NCI-H2227 (cell line): ENCODE measurements at regions not wholly inside any gene's neighbourhood (a gene's known extent, or its start where the extent isn't known, plus 50 kb on each side); places are given as distances from the start of the nearest gene placed in this dataset.
"Not testable (repeated sequence)": the region's sequence is repeated elsewhere in the genome, so short reads cannot be mapped to it uniquely, and the experiment has no call there.

Source experiments
- DNase-seq: peaks from one replicate; lab custom pipeline; 2025; ENCODE audit not compliant: unreplicated experiment; lab: John Stamatoyannopoulos, UW

DNA sequence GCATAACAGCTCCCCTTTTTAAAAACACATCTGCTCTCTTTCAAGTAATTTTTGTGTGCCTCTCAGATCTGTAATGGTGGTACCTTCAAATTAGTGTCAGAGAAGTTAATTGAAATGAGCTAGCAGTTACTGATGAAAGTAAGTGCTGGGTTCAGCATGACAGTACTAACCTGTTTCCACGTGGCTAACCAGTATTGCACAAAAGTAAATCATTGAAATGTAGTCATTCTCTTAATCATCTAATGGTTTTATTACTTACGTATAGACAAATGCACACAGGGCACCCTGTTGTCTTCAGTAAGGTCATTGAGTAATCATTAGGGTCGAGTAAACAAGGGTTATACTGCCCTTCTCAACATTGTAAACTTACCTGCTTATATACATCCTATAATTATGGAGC lies 157.8 kb upstream of the PRR16 start:
- DNase-seq = no peak

DNA sequence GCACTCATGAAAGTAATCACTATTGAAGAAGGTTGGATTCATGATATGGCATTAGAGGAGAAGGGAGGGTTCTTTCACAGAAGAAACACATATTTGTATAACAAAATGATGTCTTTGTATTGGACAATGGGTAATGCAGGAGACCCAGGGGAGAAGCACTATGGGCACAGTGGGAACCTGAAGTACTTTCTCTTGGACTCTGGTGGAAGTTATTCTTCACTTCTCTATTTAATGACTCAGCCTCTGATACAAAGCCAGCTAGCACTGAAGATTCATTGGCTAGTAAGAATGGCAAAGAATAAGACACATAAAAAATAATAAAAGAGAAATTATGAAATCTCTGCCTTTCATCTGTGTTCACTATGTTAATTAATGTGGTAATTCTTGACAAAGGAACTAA lies 149.9 kb upstream of the PRR16 start:
- DNase-seq = no peak

DNA sequence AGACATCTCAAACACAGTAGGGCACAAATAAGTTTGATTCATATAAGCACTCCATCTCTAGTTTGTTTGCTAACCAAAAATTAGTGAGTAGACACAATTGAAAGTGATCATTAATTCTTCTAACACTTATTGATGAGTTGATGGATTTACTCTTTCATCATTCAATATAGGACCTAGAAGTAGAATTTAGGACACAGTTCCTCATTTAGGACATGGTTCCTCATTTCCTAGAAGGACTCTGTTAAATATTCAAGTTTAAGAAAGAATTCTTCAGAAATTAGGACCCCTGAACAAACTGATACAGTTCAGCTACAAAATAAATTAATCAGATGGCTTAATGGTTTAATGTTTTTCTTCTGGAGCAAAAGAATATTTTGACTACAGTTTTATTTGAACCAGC lies 143.5 kb upstream of the PRR16 start:
- DNase-seq = no peak

DNA sequence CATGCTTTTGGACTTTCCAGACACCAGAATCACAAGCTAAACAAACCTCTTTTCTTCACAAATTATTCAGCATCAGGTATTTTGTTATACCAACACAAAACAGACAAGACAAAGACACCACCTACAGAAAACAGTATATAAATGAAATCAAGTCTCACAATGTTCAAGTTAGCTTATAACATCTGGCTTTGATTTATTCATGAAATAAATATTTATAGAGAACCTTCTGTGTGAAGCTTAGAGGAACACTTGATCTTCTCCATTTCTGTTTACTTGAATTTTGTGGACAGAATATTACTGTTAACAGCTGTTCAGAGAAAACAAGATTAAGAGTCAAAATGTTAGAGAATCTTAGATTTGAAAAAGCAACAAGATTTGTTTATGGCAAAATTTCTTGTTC lies 137.4 kb upstream of the PRR16 start:
- DNase-seq = no peak

DNA sequence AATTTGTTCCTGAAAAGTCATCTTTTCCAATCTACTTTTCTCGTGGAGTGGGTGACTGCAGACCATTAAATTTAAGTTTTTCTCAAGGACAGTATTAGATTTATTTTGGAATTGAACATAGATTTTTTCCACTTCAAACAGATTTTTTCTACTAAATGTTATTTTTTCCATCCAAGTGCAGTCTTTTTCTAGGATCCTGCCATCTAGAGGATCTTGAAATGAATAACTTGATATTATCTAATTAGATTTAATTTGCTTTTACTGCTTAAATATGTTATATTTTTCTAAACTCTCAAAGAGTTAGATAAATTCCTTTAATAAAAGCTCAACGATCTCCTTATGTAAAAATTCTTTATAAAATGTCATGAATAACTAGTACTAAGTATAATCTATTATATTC lies 136.9 kb upstream of the PRR16 start:
- no peak for DNase-seq

DNA sequence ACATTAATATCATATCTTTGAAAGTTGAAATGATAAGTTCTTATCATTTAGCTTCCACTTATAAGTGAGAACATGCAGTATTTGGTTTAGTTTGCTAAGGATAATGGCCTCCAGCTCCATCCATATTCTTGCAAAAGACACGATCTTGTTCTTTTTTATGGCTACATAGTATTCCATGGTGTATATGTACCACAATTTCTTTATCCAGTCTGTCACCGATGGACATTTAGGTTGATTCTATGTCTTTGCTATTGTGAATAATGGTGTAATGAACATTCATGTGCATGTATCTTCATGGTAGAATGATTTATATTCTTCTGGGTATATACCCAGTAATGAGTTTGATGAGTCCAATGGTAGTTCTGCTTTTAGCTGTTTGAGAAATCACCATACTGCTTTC lies 135.0 kb upstream of the PRR16 start:
- no peak for DNase-seq

DNA sequence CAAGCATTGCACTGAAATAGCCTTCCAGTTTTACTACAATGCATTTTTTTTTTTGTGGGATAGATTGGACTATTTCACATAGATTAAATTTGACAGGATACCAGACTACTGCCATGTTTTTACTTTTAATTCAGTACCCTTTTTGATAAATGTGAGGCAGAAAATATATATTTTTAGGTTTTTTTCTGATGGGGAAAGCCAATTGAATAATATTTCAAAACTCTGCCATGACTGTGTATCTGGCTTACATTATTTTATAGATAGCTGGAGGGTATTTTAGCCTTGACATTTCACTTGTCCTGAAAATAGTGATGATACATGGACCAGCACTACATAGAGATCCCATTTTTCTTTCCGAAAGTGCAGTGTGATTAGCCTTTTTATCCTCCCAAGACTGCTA lies 133.5 kb upstream of the PRR16 start:
- DNase-seq = no peak

DNA sequence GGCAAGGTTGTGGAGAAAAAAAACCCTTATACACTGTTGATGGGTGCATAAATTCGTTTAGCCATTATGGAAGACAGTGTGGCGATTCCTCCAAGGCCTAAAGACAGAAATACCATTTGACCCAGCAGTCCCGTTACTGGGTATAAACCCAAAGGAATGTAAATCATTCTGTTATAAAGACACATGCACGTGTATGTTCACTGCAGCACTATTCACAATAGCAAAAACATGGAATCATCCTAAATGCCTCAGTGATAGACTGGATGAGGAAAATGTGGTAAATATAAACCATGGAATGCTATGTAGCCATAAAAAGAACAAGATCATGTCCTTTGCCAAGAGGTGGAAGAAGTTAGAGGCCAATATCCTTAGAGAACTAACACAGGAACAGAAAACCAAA lies 119.9 kb upstream of the PRR16 start:
- DNase-seq = no peak

DNA sequence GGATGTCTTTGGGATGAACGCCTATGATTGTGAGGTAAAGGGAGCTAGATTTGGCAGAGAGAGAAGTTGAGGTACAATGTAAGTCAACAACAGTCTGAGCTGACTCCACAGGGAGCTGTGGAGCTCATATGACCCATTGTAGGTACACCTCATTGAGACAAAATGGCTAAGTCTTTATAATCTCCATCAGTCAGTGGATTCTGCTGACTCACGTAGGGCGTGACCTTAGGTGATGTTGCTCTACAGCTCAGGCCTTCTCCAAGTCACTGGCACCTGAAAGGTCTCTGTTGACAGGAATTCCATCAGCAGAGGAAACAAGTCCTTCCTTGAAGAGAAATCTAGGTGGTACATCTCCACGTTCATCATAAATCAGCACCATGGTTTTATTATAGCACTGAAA lies 118.2 kb upstream of the PRR16 start:
- no peak for DNase-seq

DNA sequence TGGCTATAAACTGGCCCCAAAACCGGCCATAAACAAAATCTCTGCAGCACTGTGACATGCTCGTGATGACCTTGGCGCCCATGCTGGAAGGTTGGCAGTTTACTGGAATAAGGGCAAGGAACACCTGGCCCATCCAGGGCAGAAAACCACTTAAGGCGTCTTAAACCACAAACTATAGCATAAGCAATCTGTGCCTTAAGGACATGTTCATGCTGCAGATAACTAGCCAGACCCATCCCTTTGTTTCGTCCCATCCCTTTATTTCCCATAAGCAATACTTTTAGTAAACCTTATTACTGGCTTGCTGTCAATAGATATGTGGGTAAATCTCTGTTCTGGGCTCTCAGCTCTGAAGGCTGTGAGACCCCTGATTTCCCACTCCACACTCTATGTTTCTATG lies 113.0 kb upstream of the PRR16 start:
- DNase-seq = not testable (repeated sequence)

DNA sequence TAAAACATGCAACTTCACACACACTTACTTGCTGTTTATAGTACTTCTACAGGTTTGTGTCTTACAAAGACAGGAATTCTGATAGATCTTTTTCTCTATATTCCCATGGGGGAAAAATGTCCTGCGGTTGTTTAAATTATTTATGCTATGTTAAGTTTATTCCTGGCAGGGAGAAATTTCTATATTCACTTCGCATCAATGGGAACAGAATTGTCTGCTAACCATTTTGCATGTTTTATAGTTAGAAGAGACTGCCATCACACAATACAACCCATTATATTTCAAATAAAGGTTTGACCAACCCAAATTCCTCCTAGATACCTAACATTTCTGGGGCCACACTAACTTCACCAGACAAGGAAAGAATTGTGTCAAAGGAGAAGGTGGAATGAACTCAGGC lies 110.0 kb upstream of the PRR16 start:
- DNase-seq = no peak

DNA sequence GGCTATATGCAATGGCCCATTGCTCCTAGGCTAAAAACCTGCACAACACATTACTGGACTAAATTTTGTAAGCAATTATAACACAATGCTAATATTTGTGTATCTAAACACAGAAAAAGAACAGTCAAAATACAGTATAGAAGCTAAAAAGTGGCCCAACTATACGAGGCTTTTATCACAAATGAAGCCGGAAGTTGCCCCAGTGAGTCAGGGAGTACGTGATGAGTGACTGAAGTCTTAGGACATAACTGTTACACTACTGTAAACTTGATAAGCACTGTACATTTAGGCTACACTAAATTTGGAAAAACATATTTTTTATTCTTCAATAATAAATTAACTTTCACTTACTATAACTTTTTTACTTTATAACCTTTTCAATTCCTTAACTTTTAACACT lies 105.2 kb upstream of the PRR16 start:
- no peak for DNase-seq

DNA sequence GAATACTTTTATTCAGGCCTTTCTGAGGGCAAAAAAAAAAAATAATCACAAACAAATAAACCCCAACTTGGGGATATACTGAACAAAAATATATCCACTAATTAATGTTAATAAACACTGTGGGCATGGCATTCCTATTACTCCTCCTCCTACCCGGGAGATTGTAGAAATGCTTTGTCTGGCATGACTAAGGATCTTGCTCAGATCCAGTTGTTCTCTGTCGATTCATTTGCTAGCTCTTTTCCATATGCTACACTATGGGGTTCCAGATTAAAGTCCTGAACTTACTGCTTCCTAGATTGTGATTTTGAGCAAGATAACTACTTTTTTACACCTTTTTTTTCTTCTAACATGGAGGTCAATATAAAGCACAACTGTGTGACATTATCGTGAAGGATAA lies 102.2 kb upstream of the PRR16 start:
- no peak for DNase-seq

DNA sequence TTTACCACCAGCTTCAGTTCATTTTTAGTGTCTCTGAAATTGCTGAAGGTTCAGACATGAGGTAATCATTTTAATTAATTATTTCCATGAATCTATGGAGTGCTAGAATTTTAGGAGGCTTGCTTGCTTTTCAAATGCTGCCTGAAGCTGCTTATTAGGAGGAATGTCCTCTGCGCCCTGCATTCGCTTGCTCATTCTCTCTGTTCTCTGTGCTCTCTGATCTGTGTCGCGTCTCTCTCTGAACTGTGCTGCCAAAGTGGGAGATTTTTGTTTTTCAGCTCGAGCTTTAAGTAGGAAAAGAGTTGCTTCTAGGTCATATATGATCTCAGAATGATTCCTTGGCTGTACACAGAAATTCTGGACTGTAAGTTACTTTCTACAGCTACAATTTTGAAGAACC lies 101.7 kb upstream of the PRR16 start:
- no peak for DNase-seq

DNA sequence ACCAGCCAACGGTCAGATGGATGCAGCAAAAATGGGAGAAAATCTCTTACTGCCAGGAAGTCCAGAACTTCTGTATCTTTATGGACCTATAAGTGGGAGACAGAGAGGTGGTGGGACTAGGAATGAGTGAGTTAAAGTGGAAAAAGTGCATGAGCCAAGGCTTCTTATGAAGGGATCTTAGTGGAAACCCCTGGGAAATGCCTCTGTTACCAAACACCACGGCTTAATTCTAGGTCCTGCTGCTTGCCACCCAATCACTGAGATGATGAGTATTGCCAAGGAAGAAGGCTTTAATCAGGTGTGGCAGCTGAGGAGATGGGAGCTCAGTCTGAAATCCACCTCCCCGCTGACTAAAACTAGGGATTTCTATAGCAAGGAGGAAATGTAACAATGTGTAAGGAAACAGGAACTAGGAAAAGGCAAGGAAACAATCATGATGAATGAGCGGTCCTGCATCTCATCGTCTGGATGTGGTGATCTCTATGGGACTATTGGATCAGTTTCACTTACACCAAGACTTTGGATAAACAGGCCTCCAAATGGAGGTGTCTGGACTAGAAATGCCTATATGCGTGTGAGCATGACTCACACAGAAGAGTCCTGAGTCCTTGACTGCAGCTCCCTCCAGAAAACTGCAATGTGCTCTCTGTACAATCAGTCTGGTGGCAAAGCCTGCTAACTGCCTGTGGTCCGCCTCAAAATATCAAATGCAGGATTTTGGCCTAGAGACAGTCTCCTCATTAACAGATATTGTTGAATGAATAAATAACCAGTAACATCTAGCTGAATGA lies 98.2 kb upstream of the PRR16 start:
- DNase-seq = no peak

DNA sequence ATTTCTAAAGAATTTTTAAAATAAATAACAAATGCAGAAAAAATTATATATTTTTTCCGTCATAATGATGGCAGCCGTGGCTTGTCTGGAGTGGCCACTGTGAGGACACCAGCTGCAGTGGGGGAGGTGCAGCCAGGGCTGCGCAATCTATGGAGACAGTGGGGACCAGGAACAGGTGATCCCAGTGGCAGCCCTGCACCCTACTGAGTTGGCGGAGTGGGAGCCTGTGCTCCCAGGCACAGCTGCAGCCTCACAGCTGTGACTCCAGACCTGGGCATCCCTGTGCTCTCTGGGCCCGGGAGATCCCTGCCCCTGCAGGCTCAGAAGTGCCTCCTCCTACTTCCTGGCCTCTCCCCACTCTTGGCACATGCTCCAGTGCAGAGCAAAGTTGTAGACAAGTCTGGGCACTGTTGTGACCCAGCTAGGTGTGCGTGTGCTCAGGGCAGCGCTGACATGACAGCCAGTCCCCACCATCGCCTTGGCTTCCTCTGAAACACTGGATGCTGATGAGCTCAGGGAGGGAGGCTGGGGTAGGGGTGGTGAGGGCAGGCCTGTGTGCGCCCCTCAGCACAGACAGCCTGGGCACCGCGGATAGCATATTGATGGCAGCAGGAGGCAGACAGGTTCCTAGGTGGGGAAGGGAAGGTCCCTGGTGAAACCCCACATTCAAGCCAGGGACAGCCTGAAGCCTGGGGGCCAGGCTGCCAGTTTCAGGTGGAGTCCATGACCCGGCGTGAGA lies 96.0 kb upstream of the PRR16 start:
- no peak for DNase-seq

DNA sequence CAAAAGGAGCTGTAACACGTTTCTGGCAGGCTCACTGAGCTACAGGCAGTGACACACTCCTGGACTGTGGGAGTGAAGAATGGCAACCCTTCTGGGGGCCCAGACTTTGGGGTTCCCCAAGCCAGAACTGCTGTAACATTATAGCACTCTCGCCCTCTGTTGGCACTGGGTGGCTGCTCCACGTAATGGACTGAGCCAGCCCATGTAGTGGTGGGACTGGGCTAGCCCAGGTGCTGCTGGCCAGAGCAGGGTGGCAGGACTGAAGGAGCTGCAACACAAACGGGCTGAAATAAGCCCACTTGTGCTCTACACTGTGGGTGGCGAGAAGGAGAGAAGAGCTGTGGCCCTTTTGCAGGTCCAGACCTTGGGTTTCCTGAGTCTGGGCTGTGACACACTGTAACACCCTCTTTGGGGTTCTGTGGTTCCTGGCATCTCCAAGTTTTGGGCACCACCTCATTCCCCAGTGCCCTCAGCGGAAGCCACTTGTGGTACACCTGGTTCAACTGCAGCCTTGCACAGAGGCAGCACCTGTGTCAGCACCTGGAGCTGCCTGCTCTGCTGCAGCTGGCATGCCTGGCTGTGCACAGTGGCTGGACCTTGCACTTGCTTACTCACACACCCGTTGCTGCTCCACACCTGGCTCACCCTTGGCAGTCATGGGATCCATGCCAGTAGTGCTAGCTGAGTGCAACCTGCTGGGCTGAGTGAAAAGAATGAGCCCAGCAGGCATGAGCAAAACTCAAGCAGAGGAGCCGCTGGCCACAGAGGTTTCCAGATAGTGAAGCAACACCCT lies 95.0 kb upstream of the PRR16 start:
- no peak for DNase-seq

DNA sequence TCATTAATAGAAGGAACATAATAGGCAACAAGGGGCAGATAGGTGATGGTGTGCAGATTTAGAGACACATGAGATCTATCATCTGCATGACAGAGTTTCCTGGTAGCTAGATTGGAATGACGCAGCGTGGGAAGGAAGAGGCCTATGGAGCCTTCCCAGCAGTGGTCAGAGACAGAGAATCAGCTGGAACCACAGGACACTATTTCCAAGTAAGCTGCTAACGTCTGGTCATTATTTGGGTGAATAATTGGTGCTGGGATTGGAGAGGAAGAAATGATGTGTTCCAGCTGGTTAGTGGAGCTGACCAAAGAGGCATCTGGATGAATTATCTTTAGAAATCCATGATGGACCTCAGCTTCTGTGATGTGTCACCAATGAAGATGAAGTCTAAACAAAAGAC lies 91.2 kb upstream of the PRR16 start:
- no peak for DNase-seq

DNA sequence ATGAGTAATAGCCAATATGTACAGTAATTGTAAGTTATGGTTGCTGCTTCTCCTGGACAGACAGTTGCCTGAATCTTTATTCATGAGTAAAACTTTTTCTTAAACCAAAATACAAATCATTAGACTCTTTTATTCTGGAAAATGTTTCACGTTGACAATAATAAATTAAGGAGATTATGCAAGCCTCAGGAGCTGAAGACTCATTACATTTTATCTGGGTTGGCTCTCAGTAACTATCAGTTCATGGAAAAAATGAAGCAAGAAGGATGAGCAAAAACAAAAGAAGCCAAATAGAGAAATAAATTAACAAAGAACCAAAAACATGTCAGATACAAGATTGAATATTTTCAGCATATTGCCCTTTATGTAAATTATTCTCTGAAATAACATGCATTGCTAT lies 88.9 kb upstream of the PRR16 start:
- no peak for DNase-seq

DNA sequence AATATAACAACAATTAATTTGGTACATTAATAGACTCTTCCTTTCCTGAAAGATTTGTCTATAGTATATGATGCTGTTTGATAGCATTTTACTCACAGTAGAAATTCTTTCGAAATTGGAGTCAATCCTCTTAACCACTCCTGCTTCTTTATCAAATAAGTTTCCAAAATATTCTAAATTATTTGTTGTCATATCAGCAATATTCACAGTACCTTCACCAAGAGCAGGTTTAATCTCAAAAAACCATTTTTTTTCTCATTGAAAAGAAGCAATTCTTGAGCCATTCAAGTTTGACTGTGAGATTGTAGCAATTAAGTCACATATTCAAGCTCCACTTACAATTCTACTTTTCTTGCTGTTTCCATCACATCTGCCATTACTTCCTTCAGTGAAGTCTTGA lies 83.5 kb upstream of the PRR16 start:
- DNase-seq = no peak

DNA sequence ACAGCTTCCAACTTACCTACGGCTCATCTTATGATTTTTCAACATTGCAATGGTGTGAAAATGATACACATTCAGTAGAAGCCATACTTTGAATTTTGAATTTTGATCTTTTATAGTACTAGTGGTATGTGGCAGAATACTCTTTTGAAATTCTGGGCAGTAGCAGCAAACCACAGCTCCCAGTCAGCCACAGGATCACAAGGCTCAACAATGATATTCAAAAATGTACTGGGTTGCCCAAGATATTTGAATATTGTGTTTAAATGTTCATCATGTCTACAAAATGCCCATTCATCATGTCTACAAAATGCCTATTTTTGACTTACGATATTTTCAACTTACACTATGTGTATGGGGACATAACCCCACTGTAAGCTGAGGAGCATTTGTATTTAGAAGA lies 81.3 kb upstream of the PRR16 start:
- DNase-seq = no peak

DNA sequence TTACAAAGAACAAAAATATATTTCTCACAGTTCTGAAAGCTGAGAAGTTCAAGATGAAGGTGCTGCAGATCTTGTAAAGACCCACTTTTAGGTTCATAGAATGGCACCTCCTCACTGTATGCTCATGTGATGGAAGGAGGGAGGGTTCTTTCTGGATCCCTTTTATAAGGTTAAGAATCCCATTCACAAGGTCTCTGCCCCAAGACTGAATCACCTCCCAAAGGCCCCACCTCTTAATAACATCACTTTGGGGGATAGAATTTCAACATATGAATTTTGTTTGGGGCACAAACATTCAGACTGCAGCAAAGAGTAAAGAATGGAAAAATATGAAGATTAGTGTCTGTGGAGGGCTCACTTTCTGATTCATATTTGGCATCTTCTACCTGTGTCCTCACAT lies 77.1 kb upstream of the PRR16 start:
- no peak for DNase-seq
